Right lobe of liver (tissue), 4 donors: ENCODE measurements at regions not wholly inside any gene's neighbourhood (a gene's known extent, or its start where the extent isn't known, plus 50 kb on each side); places are given as distances from the start of the nearest gene placed in this dataset.

Experiments
- CTCF ChIP-seq, 4 donors: fragments of 200-600 bp in 3 of 4; fragments of 450-650 bp in 1 of 4; IDR thresholded peaks; one replicate each; pipeline versions ENCODE4 v1.5.1 to v1.8.0; 2016 to 2022; ENCODE audit warnings: antibody characterized with exemption in 4 of 4, mild to moderate bottlenecking in 2 of 4
- POLR2A ChIP-seq: fragments of 450-650 bp; IDR thresholded peaks from one replicate; pipeline ENCODE4 v1.6.1; 2017; ENCODE audit warnings: antibody characterized with exemption, mild to moderate bottlenecking
- donor health status: DM: no; HTN: no; CAD: no.
- donor health status: DM: no; HTN: no; CAD: no.
- donor health status: DM: no; HTN: yes; CAD: no.

- no peak for TF ChIP-seq CTCF (IDR thresholded peaks at IDR 0.05)
- TF ChIP-seq POLR2A: no peak
Measured at GRCh38 chr10:123554656-123555055, 111.5 kb upstream of the GPR26 start.
